ENCODE measurements at regions not wholly inside any gene's neighbourhood (a gene's known extent, or its start where the extent isn't known, plus 50 kb on each side); places are given as distances from the start of the nearest gene placed in this dataset.

DNA sequence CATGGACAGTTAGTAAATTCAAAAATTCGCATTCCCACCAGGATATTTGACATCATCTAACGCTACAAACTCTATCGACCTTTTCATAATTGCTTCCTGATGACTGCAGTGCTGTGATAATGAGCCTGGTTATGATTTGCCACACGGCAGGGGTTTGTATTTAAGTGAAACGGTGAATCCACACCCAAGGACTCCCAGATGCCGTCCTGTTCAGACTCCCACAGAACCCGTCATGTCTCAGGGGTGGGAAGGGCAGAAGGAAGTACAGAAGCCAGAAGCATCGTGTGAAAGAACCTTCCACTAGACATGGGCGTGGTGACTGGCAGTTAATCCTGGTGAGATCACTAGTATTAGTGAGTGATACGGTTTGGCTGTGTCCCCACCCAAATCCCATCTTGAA is 91.2 kb upstream of the TMEM18 start:
- DNase-seq = no peak
- intact Hi-C loops (cut with DNase I; ENCODE audit: low total_unique reads) = no loop called here
- no peaks in the 10 kb centered on the region for H3K4me1 ChIP-seq
- H3K36me3 ChIP-seq = no peaks in the 10 kb centered on the region
- TF ChIP-seq EP300 (IDR thresholded peaks at IDR 0.05) (no peak), POLR2A (IDR thresholded peaks at IDR 0.05) (no peak), POLR2AphosphoS5 (IDR thresholded peaks at IDR 0.05) (no peak)
- TF ChIP-seq, protein P1, sequence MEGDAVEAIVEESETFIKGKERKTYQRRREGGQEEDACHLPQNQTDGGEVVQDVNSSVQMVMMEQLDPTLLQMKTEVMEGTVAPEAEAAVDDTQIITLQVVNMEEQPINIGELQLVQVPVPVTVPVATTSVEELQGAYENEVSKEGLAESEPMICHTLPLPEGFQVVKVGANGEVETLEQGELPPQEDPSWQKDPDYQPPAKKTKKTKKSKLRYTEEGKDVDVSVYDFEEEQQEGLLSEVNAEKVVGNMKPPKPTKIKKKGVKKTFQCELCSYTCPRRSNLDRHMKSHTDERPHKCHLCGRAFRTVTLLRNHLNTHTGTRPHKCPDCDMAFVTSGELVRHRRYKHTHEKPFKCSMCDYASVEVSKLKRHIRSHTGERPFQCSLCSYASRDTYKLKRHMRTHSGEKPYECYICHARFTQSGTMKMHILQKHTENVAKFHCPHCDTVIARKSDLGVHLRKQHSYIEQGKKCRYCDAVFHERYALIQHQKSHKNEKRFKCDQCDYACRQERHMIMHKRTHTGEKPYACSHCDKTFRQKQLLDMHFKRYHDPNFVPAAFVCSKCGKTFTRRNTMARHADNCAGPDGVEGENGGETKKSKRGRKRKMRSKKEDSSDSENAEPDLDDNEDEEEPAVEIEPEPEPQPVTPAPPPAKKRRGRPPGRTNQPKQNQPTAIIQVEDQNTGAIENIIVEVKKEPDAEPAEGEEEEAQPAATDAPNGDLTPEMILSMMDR (IDR thresholded peaks at IDR 0.05) = no peak
- no peaks in the 10 kb centered on the region for H3K27me3 ChIP-seq
- H3K9me3 ChIP-seq = no peaks in the 10 kb centered on the region
- no peak overlapping the region for H3K4me3 ChIP-seq
- WGBS, 5 donors = 73 to 80% (median 76%) methylated on average over 10 of the region's 10 CpGs
- no peak overlapping the region for H3K27ac ChIP-seq

DNA sequence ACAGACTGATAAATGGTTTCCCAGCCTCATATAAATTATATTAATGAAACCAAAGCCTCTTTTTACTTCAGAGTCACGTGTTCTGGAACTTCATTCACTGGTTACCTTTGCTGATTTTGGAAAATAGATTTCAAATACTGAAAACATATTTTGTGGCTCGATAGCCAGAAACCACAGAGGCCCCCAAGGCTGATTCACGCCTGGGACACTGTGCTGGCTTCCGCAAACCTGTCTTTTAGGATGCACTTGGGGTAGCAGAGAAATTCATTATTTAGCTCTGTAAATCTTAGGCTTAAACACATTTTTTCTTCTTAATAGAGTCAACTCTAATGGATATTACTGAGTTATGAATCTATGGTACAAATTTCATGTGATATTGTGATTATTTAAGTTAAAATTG is 90.7 kb upstream of the TMEM18 start:
- no peak for TF ChIP-seq EP300 (IDR thresholded peaks at IDR 0.05)
- TF ChIP-seq POLR2AphosphoS5 (IDR thresholded peaks at IDR 0.05) = no peak
- TF ChIP-seq POLR2A (IDR thresholded peaks at IDR 0.05) = no peak
- TF ChIP-seq, protein P1 (IDR thresholded peaks at IDR 0.05) = no peak
- no peaks in the 10 kb centered on the region for H3K9me3 ChIP-seq
- no peak for DNase-seq
- intact Hi-C loops (cut with DNase I; ENCODE audit: low total_unique reads) = no loop called here
- no peaks in the 10 kb centered on the region for H3K36me3 ChIP-seq
- H3K27me3 ChIP-seq = no peaks in the 10 kb centered on the region
- H3K27ac ChIP-seq = no peak overlapping the region
- H3K4me1 ChIP-seq = no peaks in the 10 kb centered on the region
- 74 to 81% (median 79%) methylated on average over 4 of the region's 4 CpGs for WGBS, 5 donors
- no peak overlapping the region for H3K4me3 ChIP-seq

DNA sequence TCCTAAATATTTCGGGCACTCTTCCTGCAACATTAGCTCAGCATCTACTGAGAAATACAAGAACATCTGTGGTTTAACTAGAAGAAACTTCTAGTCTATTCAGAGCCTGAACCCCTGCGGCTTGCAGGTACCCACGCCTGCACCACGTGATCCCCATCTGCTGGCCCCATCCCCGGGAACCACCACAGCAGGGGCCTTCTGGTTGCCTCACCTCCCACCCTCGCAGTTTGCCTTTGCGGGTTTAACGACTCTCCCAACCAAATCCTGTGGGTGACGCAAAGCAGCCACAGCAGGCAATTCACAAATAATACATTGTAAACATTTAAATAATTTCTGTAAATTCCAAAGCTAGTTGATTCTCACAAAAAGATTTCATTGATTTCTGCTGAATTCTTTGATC is 90.2 kb upstream of the TMEM18 start:
- WGBS, 5 donors = 56 to 67% (median 62%) methylated on average over 9 of the region's 9 CpGs
- no peaks in the 10 kb centered on the region for H3K27me3 ChIP-seq
- intact Hi-C loops (cut with DNase I; ENCODE audit: low total_unique reads) = no loop called here
- no peak for DNase-seq
- H3K27ac ChIP-seq = no peak overlapping the region
- no peaks in the 10 kb centered on the region for H3K4me1 ChIP-seq
- H3K4me3 ChIP-seq = no peak overlapping the region
- no peaks in the 10 kb centered on the region for H3K9me3 ChIP-seq
- H3K36me3 ChIP-seq = no peaks in the 10 kb centered on the region
- TF ChIP-seq POLR2A (IDR thresholded peaks at IDR 0.05) = no peak

DNA sequence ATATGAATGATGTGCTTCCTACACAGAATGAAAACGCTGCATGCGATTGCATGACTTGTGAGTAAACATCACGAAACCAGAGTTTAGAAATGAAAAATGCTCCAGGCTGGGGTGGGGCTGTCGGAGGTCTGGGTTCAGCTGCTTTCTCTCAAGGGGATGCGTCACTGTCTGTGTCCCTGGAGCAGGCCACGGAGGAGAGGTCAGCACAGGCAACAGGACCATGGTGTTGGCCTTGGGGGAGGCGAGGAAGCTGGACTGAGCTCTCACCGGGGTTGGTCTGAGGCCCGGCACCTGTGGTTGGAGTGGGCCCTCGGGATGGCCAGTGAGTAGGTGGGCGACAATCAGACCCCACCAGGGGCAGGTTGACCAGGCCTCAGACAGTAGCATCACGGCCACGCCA is 89.0 kb upstream of the TMEM18 start:
- DNase-seq = no peak
- Histone ChIP-seq H3K27me3 (no peaks in the 10 kb centered on the region), H3K27ac (no peak overlapping the region), H3K9me3 (no peaks in the 10 kb centered on the region), H3K4me1 (no peaks in the 10 kb centered on the region), H3K36me3 (no peaks in the 10 kb centered on the region), H3K4me3 (no peak overlapping the region)
- WGBS, 5 donors = 72 to 82% (median 79%) methylated on average over 13 of the region's 13 CpGs
- TF ChIP-seq POLR2A (IDR thresholded peaks at IDR 0.05) (no peak), EP300 (IDR thresholded peaks at IDR 0.05) (no peak), POLR2AphosphoS5 (IDR thresholded peaks at IDR 0.05) (no peak)
- TF ChIP-seq, protein P1 (IDR thresholded peaks at IDR 0.05) = no peak
- intact Hi-C loops (cut with DNase I; ENCODE audit: low total_unique reads) = no loop called here

DNA sequence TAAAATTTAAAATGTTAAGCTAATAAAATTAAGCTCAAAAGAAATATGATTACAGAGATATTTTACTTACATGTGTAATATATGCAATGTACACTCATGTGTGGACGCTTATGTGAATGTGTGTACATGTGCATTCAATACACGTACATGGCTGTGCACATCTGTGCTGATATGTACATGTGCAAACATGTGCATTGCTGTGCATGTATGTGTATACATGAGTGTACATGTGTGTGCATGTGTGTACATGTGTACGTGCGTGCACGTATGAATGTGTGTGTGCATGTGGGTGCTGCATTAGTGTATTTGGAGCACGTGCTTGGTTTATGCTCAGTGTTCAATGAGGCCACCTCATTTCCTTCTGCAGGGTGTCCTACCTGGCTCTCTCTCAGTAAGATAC is 88.2 kb upstream of the TMEM18 start:
- TF ChIP-seq POLR2AphosphoS5 (IDR thresholded peaks at IDR 0.05) (no peak), EP300 (IDR thresholded peaks at IDR 0.05) (no peak), POLR2A (IDR thresholded peaks at IDR 0.05) (no peak)
- TF ChIP-seq, protein P1 (IDR thresholded peaks at IDR 0.05) = no peak
- no peaks in the 10 kb centered on the region for H3K27me3 ChIP-seq
- DNase-seq = no peak
- intact Hi-C loops (cut with DNase I; ENCODE audit: low total_unique reads) = no loop called here
- no peaks in the 10 kb centered on the region for H3K9me3 ChIP-seq
- no peaks in the 10 kb centered on the region for H3K4me1 ChIP-seq
- no peaks in the 10 kb centered on the region for H3K36me3 ChIP-seq
- 91 to 97% (median 95%) methylated on average over 6 of the region's 6 CpGs for WGBS, 5 donors
- H3K4me3 ChIP-seq = no peak overlapping the region
- no peak overlapping the region for H3K27ac ChIP-seq

All from stomach (tissue), 8 donors.